IMR-90 (cell line): ENCODE measurements at regions not wholly inside any gene's neighbourhood (a gene's known extent, or its start where the extent isn't known, plus 50 kb on each side); places are given as distances from the start of the nearest gene placed in this dataset.

Experiments
- ATAC-seq: fragments of 200-7000 bp; cut with Tn5 transposase; 2 replicates; pipeline ENCODE4 v1.9.1; 2020; ENCODE audit warnings: low read depth, mild to moderate bottlenecking, moderate library complexity
- BruUV-seq: library from RNA; stranded (reverse); fragments of 400-500 nt; replicated peaks from 2 replicates; lab custom pipeline; 2021; lab: Mats Ljungman, UMichigan
- CTCF ChIA-PET: fragments of 300-600 bp; formaldehyde crosslinking; extraction: SDS; loops from one replicate; lab custom pipeline; 2021; ENCODE audit warnings: antibody characterized with exemption; lab: Yijun Ruan, JAX
- POLR2A ChIA-PET: fragments of 300-600 bp; sonication (Branson Sonifier 250); formaldehyde crosslinking; loops from one replicate; lab custom pipeline; 2022; ENCODE audit warnings: antibody characterized with exemption; ENCODE audit not compliant: unreplicated experiment; lab: Charles Lee
- DNase-seq: peaks from one replicate; pipeline ENCODE4 v3.0.0; 2013
- H2AFZ ChIP-seq: replicated peaks from 2 replicates; pipeline ENCODE3; 2013; ENCODE audit warnings: low read length, mild to moderate bottlenecking; ENCODE audit not compliant: poor library complexity
- H2AK5ac ChIP-seq: 2 replicates; pipeline ENCODE4 v1.6.1; 2013; ENCODE audit warnings: low read depth, low read length, inconsistent platforms
- H2AK9ac ChIP-seq: replicated peaks from 2 replicates; pipeline ENCODE3; 2013; ENCODE audit warnings: mild to moderate bottlenecking, low read depth, low read length, moderate library complexity; ENCODE audit not compliant: poor library complexity
- H2BK120ac ChIP-seq: 2 replicates; pipeline ENCODE4 v1.6.1; 2013; ENCODE audit warnings: low read depth, low read length, inconsistent platforms
- H2BK15ac ChIP-seq: 3 replicates; pipeline ENCODE4 v1.6.1; 2013; ENCODE audit warnings: low read depth, low read length, inconsistent platforms
- H2BK20ac ChIP-seq: 2 replicates; pipeline ENCODE4 v1.6.1; 2013; ENCODE audit warnings: low read depth, mild to moderate bottlenecking, inconsistent platforms, low read length, moderate library complexity
- H2BK5ac ChIP-seq: 2 replicates; pipeline ENCODE4 v1.6.1; 2013; ENCODE audit warnings: mild to moderate bottlenecking, low read depth, low read length, inconsistent platforms; ENCODE audit not compliant: poor library complexity, severe bottlenecking
- H3K14ac ChIP-seq: replicated peaks from 2 replicates; pipeline ENCODE4 v1.6.1; 2013; ENCODE audit warnings: low read depth, low read length, inconsistent platforms
- H3K18ac ChIP-seq: 2 replicates; pipeline ENCODE4 v1.6.1; 2013; ENCODE audit warnings: low read depth, low read length, control low read depth
- H3K23ac ChIP-seq: 2 replicates; pipeline ENCODE4 v1.6.1; 2013; ENCODE audit warnings: low read depth, low read length, inconsistent platforms
- H3K27ac ChIP-seq: 2 replicates; pipeline ENCODE4 v1.5.1; 2013; ENCODE audit warnings: mild to moderate bottlenecking, control low read depth, low read length; ENCODE audit not compliant: insufficient read depth
- H3K27me3 ChIP-seq: 2 replicates; pipeline ENCODE4 v1.6.1; 2013; ENCODE audit warnings: low read length; ENCODE audit not compliant: control insufficient read depth, insufficient read depth
- H3K36me3 ChIP-seq: 2 replicates; pipeline ENCODE4 v1.6.1; 2013; ENCODE audit warnings: low read length, mixed read lengths; ENCODE audit not compliant: control insufficient read depth, insufficient read depth
- H3K4ac ChIP-seq: 2 replicates; pipeline ENCODE4 v1.6.1; 2013; ENCODE audit warnings: low read depth, low read length, inconsistent platforms
- H3K4me1 ChIP-seq: 2 replicates; pipeline ENCODE4 v1.6.1; 2013; ENCODE audit warnings: low read length, mixed read lengths; ENCODE audit not compliant: control insufficient read depth, insufficient read depth
- H3K4me2 ChIP-seq: 2 replicates; pipeline ENCODE4 v1.6.1; 2013; ENCODE audit warnings: low read depth, mild to moderate bottlenecking, control low read depth, low read length, moderate library complexity
- H3K4me3 ChIP-seq: 2 replicates; pipeline ENCODE4 v1.5.1; 2013; ENCODE audit warnings: low read depth, mild to moderate bottlenecking, control low read depth, low read length, moderate library complexity; ENCODE audit not compliant: insufficient read depth
- H3K56ac ChIP-seq: 2 replicates; pipeline ENCODE4 v1.6.1; 2013; ENCODE audit warnings: low read length, inconsistent platforms; ENCODE audit not compliant: insufficient read depth; ENCODE audit errors: extremely low read depth
- H3K79me1 ChIP-seq, 2 experiments: 2 replicates each; pipeline ENCODE4 v1.6.1; 2013; ENCODE audit warnings: low read length in 2 of 2, inconsistent platforms in 1 of 2, low read depth in 1 of 2
- H3K9ac ChIP-seq: 2 replicates; pipeline ENCODE4 v1.6.1; 2013; ENCODE audit warnings: low read depth, low read length, control low read depth
- H3K9me1 ChIP-seq: 2 replicates; pipeline ENCODE4 v1.6.1; 2013; ENCODE audit warnings: low read length, inconsistent platforms; ENCODE audit not compliant: insufficient read depth
- H3K9me3 ChIP-seq: 2 replicates; pipeline ENCODE4 v1.6.1; 2013; ENCODE audit warnings: low read length; ENCODE audit not compliant: control insufficient read depth, insufficient read depth
- H4K20me1 ChIP-seq: 2 replicates; pipeline ENCODE4 v1.6.1; 2013; ENCODE audit warnings: low read length, inconsistent platforms; ENCODE audit not compliant: insufficient read depth
- H4K5ac ChIP-seq: 2 replicates; pipeline ENCODE4 v1.6.1; 2013; ENCODE audit warnings: mild to moderate bottlenecking, low read depth, low read length, control low read depth
- H4K8ac ChIP-seq, 2 experiments: 2 replicates each; pipeline ENCODE4 v1.6.1; 2013; ENCODE audit warnings: low read depth in 2 of 2, low read length in 2 of 2, control low read depth in 1 of 2, inconsistent platforms in 1 of 2
- H4K91ac ChIP-seq: 2 replicates; pipeline ENCODE4 v1.6.1; 2013; ENCODE audit warnings: low read depth, low read length, inconsistent platforms; ENCODE audit not compliant: insufficient read depth
- CTCF ChIP-seq: conservative IDR thresholded peaks from 2 replicates; pipeline ENCODE4 v1.5.1; 2012; ENCODE audit warnings: mild to moderate bottlenecking, low read depth, low read length, improper control_type of control experiment
- NFE2L2 ChIP-seq: fragments of 150-350 bp; IDR thresholded peaks from 2 replicates; pipeline ENCODE4 v1.6.1; 2016; ENCODE audit warnings: low read depth, mild to moderate bottlenecking, low read length
- dilution Hi-C: fragments of 300-500 bp; cut with HindIII; formaldehyde crosslinking; loops from one replicate; pipeline ENCODE4 v1.14.3; 2018; ENCODE audit warnings: low sequenced_read_pairs; ENCODE audit not compliant: unreplicated experiment
- in situ Hi-C: fragments of 300-500 bp; cut with MboI; formaldehyde crosslinking; loops from 3 replicates; pipeline ENCODE4 v1.14.3; 2019; ENCODE audit warnings: low sequenced_read_pairs, inconsistent platforms, mixed read lengths
- intact Hi-C: fragments of 100-400 bp; cut with micrococcal nuclease; formaldehyde crosslinking; loops from 2 replicates; pipeline ENCODE4 v1.10.0; 2022

GRCh38 chr20:24362080-24362479 lies 107.3 kb upstream of the SYNDIG1 start:
- no peak overlapping the region for H4K5ac ChIP-seq
- intact Hi-C loops (no loop called here), in situ Hi-C loops (no loop called here), dilution Hi-C loops (no loop called here)
- H4K91ac ChIP-seq = no peak overlapping the region
- H2BK20ac ChIP-seq = no peak overlapping the region
- no peak overlapping the region for H3K18ac ChIP-seq
- H3K4me3 ChIP-seq = no peak overlapping the region
- CTCF ChIA-PET = no interaction called here
- no TSS peak for BruUV-seq
- no peaks in the 10 kb centered on the region for H4K20me1 ChIP-seq
- no peaks in the 10 kb centered on the region for H3K4me1 ChIP-seq
- no peak for TF ChIP-seq CTCF
- no peak for TF ChIP-seq NFE2L2
- no peak overlapping the region for H2AK9ac ChIP-seq
- ATAC-seq (no peak), DNase-seq (no peak)
- no peak overlapping the region for H3K4ac ChIP-seq
- no peak overlapping the region for H3K23ac ChIP-seq
- no peak overlapping the region for H3K14ac ChIP-seq
- POLR2A ChIA-PET = no interaction called here
- H3K9me1 ChIP-seq = no peaks in the 10 kb centered on the region
- no peak overlapping the region for H4K8ac ChIP-seq
- H2BK5ac ChIP-seq = no peak overlapping the region
- H3K56ac ChIP-seq = no peak overlapping the region
- H3K9ac ChIP-seq = no peak overlapping the region
- no peak overlapping the region for H3K4me2 ChIP-seq
- H2AK5ac ChIP-seq = no peak overlapping the region
- no peak overlapping the region for H2BK15ac ChIP-seq
- no peaks in the 10 kb centered on the region for H3K79me1 ChIP-seq
- no peak overlapping the region for H3K27ac ChIP-seq
- H3K36me3 ChIP-seq = no peaks in the 10 kb centered on the region
- H2BK120ac ChIP-seq = no peak overlapping the region
- H3K27me3 ChIP-seq = no peaks in the 10 kb centered on the region
- no peaks in the 10 kb centered on the region for H3K9me3 ChIP-seq
- no peak overlapping the region for H2AFZ ChIP-seq
